Endodermal cell (in vitro differentiated cells): ENCODE measurements at regions not wholly inside any gene's neighbourhood (a gene's known extent, or its start where the extent isn't known, plus 50 kb on each side); places are given as distances from the start of the nearest gene placed in this dataset.

Experiments
- DNase-seq: peaks from one replicate; pipeline ENCODE4 v3.0.0-alpha.2; 2017
- H3K27ac ChIP-seq: 2 replicates; pipeline ENCODE4 v1.5.1; 2013; ENCODE audit warnings: mild to moderate bottlenecking, low read depth, low read length, moderate library complexity
- H3K27me3 ChIP-seq: 2 replicates; pipeline ENCODE4 v1.6.1; 2013; ENCODE audit warnings: mild to moderate bottlenecking, low read length, moderate library complexity; ENCODE audit not compliant: insufficient read depth, control insufficient read depth, poor library complexity, severe bottlenecking
- H3K36me3 ChIP-seq: 2 replicates; pipeline ENCODE4 v1.7.0; 2013; ENCODE audit warnings: mild to moderate bottlenecking, low read length, moderate library complexity; ENCODE audit not compliant: control insufficient read depth, insufficient read depth
- H3K4me1 ChIP-seq: one replicate; pipeline ENCODE4 v1.7.0; 2013; ENCODE audit warnings: low read length; ENCODE audit not compliant: control insufficient read depth, insufficient read depth
- H3K4me3 ChIP-seq: 2 replicates; pipeline ENCODE4 v1.5.1; 2013; ENCODE audit warnings: mild to moderate bottlenecking, low read length, moderate library complexity
- H3K9ac ChIP-seq: 2 replicates; pipeline ENCODE4 v1.6.1; 2013; ENCODE audit warnings: mild to moderate bottlenecking, low read length, moderate library complexity; ENCODE audit not compliant: poor library complexity, severe bottlenecking; ENCODE audit errors: extremely low read depth
- H3K9me3 ChIP-seq: 2 replicates; pipeline ENCODE4 v1.6.1; 2013; ENCODE audit warnings: mild to moderate bottlenecking, low read length, moderate library complexity; ENCODE audit not compliant: control insufficient read depth
- H3K27ac Mint-ChIP-seq: 2 replicates; pipeline ENCODE4 v1.8.0; 2020; ENCODE audit warnings: mixed read lengths
- H3K27me3 Mint-ChIP-seq: 2 replicates; pipeline ENCODE4 v1.8.0; 2021; ENCODE audit warnings: mild to moderate bottlenecking, mixed read lengths; ENCODE audit not compliant: insufficient read depth
- H3K36me3 Mint-ChIP-seq: 2 replicates; pipeline ENCODE4 v1.8.0; 2020; ENCODE audit warnings: low read depth, mixed read lengths
- H3K4me1 Mint-ChIP-seq: 2 replicates; pipeline ENCODE4 v1.8.0; 2020; ENCODE audit warnings: mixed read lengths
- H3K4me3 Mint-ChIP-seq: 2 replicates; pipeline ENCODE4 v1.8.0; 2020; ENCODE audit warnings: mild to moderate bottlenecking, moderate library complexity, mixed read lengths
- H3K9me3 Mint-ChIP-seq: 2 replicates; pipeline ENCODE4 v1.8.0; 2020; ENCODE audit warnings: mild to moderate bottlenecking, mixed read lengths
- CTCF ChIP-seq: fragments of 200-600 bp; sonication (generic); conservative IDR thresholded peaks from 2 replicates; pipeline ENCODE4 v1.5.0; 2021; ENCODE audit warnings: antibody characterized with exemption, mild to moderate bottlenecking
- WGBS, 2 experiments: methylation state at CpG; one replicate each; pipeline versions ENCODE4 v1.1.5 to v1.1.7; 2013; ENCODE audit warnings: missing lambda C conversion rate in 2 of 2, mixed read lengths in 1 of 2; ENCODE audit not compliant: insufficient coverage in 1 of 2, insufficient read length in 1 of 2; 5-methylcytosine and 5-hydroxymethylcytosine counted together

DNA sequence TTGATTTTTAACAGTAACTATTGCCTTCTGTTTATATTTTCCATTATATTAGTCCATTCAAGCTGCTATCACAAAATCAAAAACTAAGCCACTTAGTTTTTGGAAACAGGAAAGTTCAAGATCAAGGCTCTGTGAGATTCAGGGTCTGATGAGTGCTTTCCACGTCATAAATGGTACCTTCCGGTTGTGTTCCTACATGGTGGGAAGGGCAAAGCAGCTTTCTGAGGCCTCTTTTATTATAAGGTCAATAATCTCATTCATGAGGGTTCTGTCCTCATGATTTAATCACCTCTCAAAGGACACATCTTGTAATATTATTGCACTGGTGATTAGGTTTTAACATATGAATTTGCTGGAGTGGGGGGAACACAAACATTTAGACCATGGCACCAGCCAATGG lies 152.0 kb downstream of the VGLL3 start:
- H3K4me3 ChIP-seq = no peak overlapping the region
- no peaks in the 10 kb centered on the region for H3K4me1 Mint-ChIP-seq
- H3K9me3 ChIP-seq = no peaks in the 10 kb centered on the region
- no peak overlapping the region for H3K27ac Mint-ChIP-seq
- no peaks in the 10 kb centered on the region for H3K27me3 ChIP-seq
- H3K4me3 Mint-ChIP-seq = no peak overlapping the region
- 94 to 100% methylated on average over 2 of the region's 2 CpGs for WGBS, 2 experiments
- TF ChIP-seq CTCF = no peak
- no peaks in the 10 kb centered on the region for H3K4me1 ChIP-seq
- H3K9me3 Mint-ChIP-seq = peaks cover 3% of the 10 kb centered on the region
- H3K27me3 Mint-ChIP-seq = no peaks in the 10 kb centered on the region
- DNase-seq = no peak
- H3K27ac ChIP-seq = no peak overlapping the region
- no peaks in the 10 kb centered on the region for H3K36me3 Mint-ChIP-seq
- no peaks in the 10 kb centered on the region for H3K36me3 ChIP-seq
- H3K9ac ChIP-seq = no peak overlapping the region

DNA sequence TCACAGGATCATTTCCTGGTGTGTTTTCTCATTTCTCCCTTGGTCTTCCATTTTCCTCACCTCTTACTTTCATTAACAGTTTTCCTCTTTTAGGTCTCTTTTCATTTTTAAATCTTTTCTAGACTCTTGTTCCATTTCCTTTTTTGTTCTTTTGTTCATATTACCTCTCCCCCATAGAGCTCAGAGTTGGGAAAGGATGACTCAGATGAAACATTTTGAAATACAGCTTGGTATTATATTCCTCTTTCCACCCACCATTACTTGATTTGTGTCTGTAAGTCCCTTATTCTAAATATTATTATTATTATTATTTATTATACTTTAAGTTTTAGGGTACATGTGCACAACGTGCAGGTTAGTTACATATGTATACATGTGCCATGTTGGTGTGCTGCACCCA lies 153.1 kb downstream of the VGLL3 start:
- Histone ChIP-seq H3K9ac (no peak overlapping the region), H3K36me3 (no peaks in the 10 kb centered on the region), H3K4me3 (no peak overlapping the region), H3K27ac (no peak overlapping the region), H3K27me3 (no peaks in the 10 kb centered on the region), H3K4me1 (no peaks in the 10 kb centered on the region), H3K9me3 (no peaks in the 10 kb centered on the region)
- Mint-ChIP-seq H3K4me3 (no peak overlapping the region), H3K27me3 (no peaks in the 10 kb centered on the region), H3K27ac (no peak overlapping the region), H3K36me3 (no peaks in the 10 kb centered on the region), H3K9me3 (peaks cover 3% of the 10 kb centered on the region), H3K4me1 (no peaks in the 10 kb centered on the region)
- TF ChIP-seq CTCF = no peak
- WGBS, 2 experiments = no CpG with 5 or more reads among the region's 1 CpG
- no peak for DNase-seq

DNA sequence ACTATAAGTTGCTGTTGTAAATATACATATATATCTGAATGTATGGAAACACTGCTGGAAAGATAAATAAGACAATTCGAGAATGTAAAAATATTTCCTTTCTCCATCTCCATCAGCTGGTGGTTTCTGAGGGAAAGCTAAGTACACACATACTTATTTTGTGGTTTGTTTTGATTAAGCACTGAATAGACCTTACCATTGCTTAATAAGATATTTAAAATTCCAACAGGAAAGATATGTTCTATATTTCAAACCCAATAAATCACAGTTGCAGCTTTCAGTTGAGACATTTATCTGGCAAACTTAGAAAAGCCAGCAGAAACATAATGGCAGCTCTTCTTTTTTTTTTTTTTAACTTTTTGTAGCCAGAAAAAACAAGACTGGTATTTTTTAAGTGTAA lies 160.4 kb downstream of the VGLL3 start:
- Mint-ChIP-seq H3K4me3 (no peak overlapping the region), H3K27me3 (no peaks in the 10 kb centered on the region), H3K4me1 (no peaks in the 10 kb centered on the region), H3K36me3 (no peaks in the 10 kb centered on the region), H3K27ac (no peak overlapping the region), H3K9me3 (no peaks in the 10 kb centered on the region)
- no peak overlapping the region for H3K27ac ChIP-seq
- no peak overlapping the region for H3K9ac ChIP-seq
- WGBS, 2 experiments = 67 to 80% methylated on average over 1 of the region's 1 CpG
- DNase-seq = no peak
- TF ChIP-seq CTCF = no peak
- H3K9me3 ChIP-seq = no peaks in the 10 kb centered on the region
- no peaks in the 10 kb centered on the region for H3K4me1 ChIP-seq
- H3K27me3 ChIP-seq = no peaks in the 10 kb centered on the region
- no peak overlapping the region for H3K4me3 ChIP-seq
- H3K36me3 ChIP-seq = no peaks in the 10 kb centered on the region
